H1 (cell line): ENCODE measurements at regions not wholly inside any gene's neighbourhood (a gene's known extent, or its start where the extent isn't known, plus 50 kb on each side); places are given as distances from the start of the nearest gene placed in this dataset.

Experiments
- CHD7 ChIP-seq: fragments of 300-600 bp; sonication (generic); IDR thresholded peaks from 2 replicates; pipeline ENCODE4 v1.7.1; 2012; ENCODE audit warnings: low read length, moderate library complexity, mild to moderate bottlenecking, inconsistent platforms; ENCODE audit not compliant: insufficient replicate concordance
- CTCF ChIP-seq, 3 experiments: IDR thresholded peaks; 1 replicate in 2 of 3; 2 replicates in 1 of 3; pipeline versions ENCODE4 v1.5.1 to v1.6.1; 2011; ENCODE audit warnings: low read length in 3 of 3, mild to moderate bottlenecking in 3 of 3, inconsistent platforms in 2 of 3, low read depth in 1 of 3, moderate library complexity in 1 of 3; ENCODE audit not compliant: insufficient read depth in 1 of 3; ENCODE audit errors: control extremely low read depth in 1 of 3
- KDM4A ChIP-seq: IDR thresholded peaks from one replicate; pipeline ENCODE4 v1.7.1; 2012; ENCODE audit warnings: low read depth, mild to moderate bottlenecking, moderate library complexity, low read length, inconsistent platforms; ENCODE audit not compliant: severe bottlenecking
- POLR2AphosphoS5 ChIP-seq: IDR thresholded peaks from 2 replicates; pipeline ENCODE4 v1.6.1; 2011; ENCODE audit warnings: low read depth, low read length
- POU5F1 ChIP-seq: IDR thresholded peaks from 2 replicates; pipeline ENCODE4 v1.6.1; 2011; ENCODE audit warnings: low read depth, mild to moderate bottlenecking, low read length, moderate library complexity
- RAD21 ChIP-seq, 2 experiments: IDR thresholded peaks in 1 of 2; conservative IDR thresholded peaks in 1 of 2; 2 replicates each; pipeline ENCODE4 v1.6.1; 2011; ENCODE audit warnings: low read depth in 2 of 2, low read length in 2 of 2, improper control_type of control experiment in 1 of 2, inconsistent platforms in 1 of 2, mild to moderate bottlenecking in 1 of 2, moderate library complexity in 1 of 2
- SRF ChIP-seq: IDR thresholded peaks from 2 replicates; pipeline ENCODE4 v1.6.1; 2011; ENCODE audit warnings: mild to moderate bottlenecking, low read depth, low read length, moderate library complexity
- SUZ12 ChIP-seq: fragments of 200-600 bp; sonication (generic); IDR thresholded peaks from 2 replicates; pipeline ENCODE4 v1.6.1; 2012; ENCODE audit warnings: mild to moderate bottlenecking, inconsistent platforms, low read length, moderate library complexity, mixed read lengths
- YY1 ChIP-seq: IDR thresholded peaks from 2 replicates; pipeline ENCODE4 v1.6.1; 2011; ENCODE audit warnings: low read depth, mild to moderate bottlenecking, low read length

GRCh38 chr1:4047666-4048065 is 147.6 kb upstream of the C1orf174 start (continued):
- TF ChIP-seq CHD7: no peak
- no peak for TF ChIP-seq YY1
- TF ChIP-seq KDM4A: no peak
- no peak for TF ChIP-seq POLR2AphosphoS5
- TF ChIP-seq SRF: no peak
- TF ChIP-seq CTCF (IDR thresholded peaks at IDR 0.05; ENCODE audit: control extremely low read depth in 1 of 3, insufficient read depth in 1 of 3, low read depth in 1 of 3, low read length in 3 of 3): no peak
- no peak for TF ChIP-seq POU5F1
- no peak for TF ChIP-seq RAD21 (IDR thresholded peaks at IDR 0.05 in 1 of 2, conservative IDR thresholded peaks at IDR 0.05 in 1 of 2; ENCODE audit: low read depth in 2 of 2, low read length in 2 of 2)
- no peak for TF ChIP-seq SUZ12
